IMR-90 (cell line): ENCODE measurements at regions not wholly inside any gene's neighbourhood (a gene's known extent, or its start where the extent isn't known, plus 50 kb on each side); places are given as distances from the start of the nearest gene placed in this dataset.

Source experiments
- ATAC-seq: fragments of 200-7000 bp; cut with Tn5 transposase; 2 replicates; pipeline ENCODE4 v1.9.1; 2020; ENCODE audit warnings: low read depth, mild to moderate bottlenecking, moderate library complexity
- BruUV-seq: library from RNA; stranded (reverse); fragments of 400-500 nt; replicated peaks from 2 replicates; lab custom pipeline; 2021; lab: Mats Ljungman, UMichigan
- CTCF ChIA-PET: fragments of 300-600 bp; formaldehyde crosslinking; extraction: SDS; loops from one replicate; lab custom pipeline; 2021; ENCODE audit warnings: antibody characterized with exemption; lab: Yijun Ruan, JAX
- POLR2A ChIA-PET: fragments of 300-600 bp; sonication (Branson Sonifier 250); formaldehyde crosslinking; loops from one replicate; lab custom pipeline; 2022; ENCODE audit warnings: antibody characterized with exemption; ENCODE audit not compliant: unreplicated experiment; lab: Charles Lee
- DNase-seq: peaks from one replicate; pipeline ENCODE4 v3.0.0; 2013
- H2AFZ ChIP-seq: replicated peaks from 2 replicates; pipeline ENCODE3; 2013; ENCODE audit warnings: low read length, mild to moderate bottlenecking; ENCODE audit not compliant: poor library complexity
- H2AK5ac ChIP-seq: 2 replicates; pipeline ENCODE4 v1.6.1; 2013; ENCODE audit warnings: low read depth, low read length, inconsistent platforms
- H2AK9ac ChIP-seq: replicated peaks from 2 replicates; pipeline ENCODE3; 2013; ENCODE audit warnings: mild to moderate bottlenecking, low read depth, low read length, moderate library complexity; ENCODE audit not compliant: poor library complexity
- H2BK120ac ChIP-seq: 2 replicates; pipeline ENCODE4 v1.6.1; 2013; ENCODE audit warnings: low read depth, low read length, inconsistent platforms
- H2BK15ac ChIP-seq: 3 replicates; pipeline ENCODE4 v1.6.1; 2013; ENCODE audit warnings: low read depth, low read length, inconsistent platforms
- H2BK20ac ChIP-seq: 2 replicates; pipeline ENCODE4 v1.6.1; 2013; ENCODE audit warnings: low read depth, mild to moderate bottlenecking, inconsistent platforms, low read length, moderate library complexity
- H2BK5ac ChIP-seq: 2 replicates; pipeline ENCODE4 v1.6.1; 2013; ENCODE audit warnings: mild to moderate bottlenecking, low read depth, low read length, inconsistent platforms; ENCODE audit not compliant: poor library complexity, severe bottlenecking
- H3K14ac ChIP-seq: replicated peaks from 2 replicates; pipeline ENCODE4 v1.6.1; 2013; ENCODE audit warnings: low read depth, low read length, inconsistent platforms
- H3K18ac ChIP-seq: 2 replicates; pipeline ENCODE4 v1.6.1; 2013; ENCODE audit warnings: low read depth, low read length, control low read depth
- H3K23ac ChIP-seq: 2 replicates; pipeline ENCODE4 v1.6.1; 2013; ENCODE audit warnings: low read depth, low read length, inconsistent platforms
- H3K27ac ChIP-seq: 2 replicates; pipeline ENCODE4 v1.5.1; 2013; ENCODE audit warnings: mild to moderate bottlenecking, control low read depth, low read length; ENCODE audit not compliant: insufficient read depth
- H3K27me3 ChIP-seq: 2 replicates; pipeline ENCODE4 v1.6.1; 2013; ENCODE audit warnings: low read length; ENCODE audit not compliant: control insufficient read depth, insufficient read depth
- H3K36me3 ChIP-seq: 2 replicates; pipeline ENCODE4 v1.6.1; 2013; ENCODE audit warnings: low read length, mixed read lengths; ENCODE audit not compliant: control insufficient read depth, insufficient read depth
- H3K4ac ChIP-seq: 2 replicates; pipeline ENCODE4 v1.6.1; 2013; ENCODE audit warnings: low read depth, low read length, inconsistent platforms
- H3K4me1 ChIP-seq: 2 replicates; pipeline ENCODE4 v1.6.1; 2013; ENCODE audit warnings: low read length, mixed read lengths; ENCODE audit not compliant: control insufficient read depth, insufficient read depth
- H3K4me2 ChIP-seq: 2 replicates; pipeline ENCODE4 v1.6.1; 2013; ENCODE audit warnings: low read depth, mild to moderate bottlenecking, control low read depth, low read length, moderate library complexity
- H3K4me3 ChIP-seq: 2 replicates; pipeline ENCODE4 v1.5.1; 2013; ENCODE audit warnings: low read depth, mild to moderate bottlenecking, control low read depth, low read length, moderate library complexity; ENCODE audit not compliant: insufficient read depth
- H3K56ac ChIP-seq: 2 replicates; pipeline ENCODE4 v1.6.1; 2013; ENCODE audit warnings: low read length, inconsistent platforms; ENCODE audit not compliant: insufficient read depth; ENCODE audit errors: extremely low read depth
- H3K79me1 ChIP-seq, 2 experiments: 2 replicates each; pipeline ENCODE4 v1.6.1; 2013; ENCODE audit warnings: low read length in 2 of 2, inconsistent platforms in 1 of 2, low read depth in 1 of 2
- H3K9ac ChIP-seq: 2 replicates; pipeline ENCODE4 v1.6.1; 2013; ENCODE audit warnings: low read depth, low read length, control low read depth
- H3K9me1 ChIP-seq: 2 replicates; pipeline ENCODE4 v1.6.1; 2013; ENCODE audit warnings: low read length, inconsistent platforms; ENCODE audit not compliant: insufficient read depth
- H3K9me3 ChIP-seq: 2 replicates; pipeline ENCODE4 v1.6.1; 2013; ENCODE audit warnings: low read length; ENCODE audit not compliant: control insufficient read depth, insufficient read depth
- H4K20me1 ChIP-seq: 2 replicates; pipeline ENCODE4 v1.6.1; 2013; ENCODE audit warnings: low read length, inconsistent platforms; ENCODE audit not compliant: insufficient read depth
- H4K5ac ChIP-seq: 2 replicates; pipeline ENCODE4 v1.6.1; 2013; ENCODE audit warnings: mild to moderate bottlenecking, low read depth, low read length, control low read depth
- H4K8ac ChIP-seq, 2 experiments: 2 replicates each; pipeline ENCODE4 v1.6.1; 2013; ENCODE audit warnings: low read depth in 2 of 2, low read length in 2 of 2, control low read depth in 1 of 2, inconsistent platforms in 1 of 2
- H4K91ac ChIP-seq: 2 replicates; pipeline ENCODE4 v1.6.1; 2013; ENCODE audit warnings: low read depth, low read length, inconsistent platforms; ENCODE audit not compliant: insufficient read depth
- BHLHE40 ChIP-seq: fragments of 150-350 bp; IDR thresholded peaks from 2 replicates; pipeline ENCODE4 v1.6.1; 2016; ENCODE audit warnings: mild to moderate bottlenecking, low read depth, low read length
- CHD1 ChIP-seq: IDR thresholded peaks from 2 replicates; pipeline ENCODE4 v1.6.1; 2012; ENCODE audit warnings: low read depth, low read length, improper control_type of control experiment
- CTCF ChIP-seq: conservative IDR thresholded peaks from 2 replicates; pipeline ENCODE4 v1.5.1; 2012; ENCODE audit warnings: mild to moderate bottlenecking, low read depth, low read length, improper control_type of control experiment
- ELK1 ChIP-seq: fragments of 150-350 bp; IDR thresholded peaks from 2 replicates; pipeline ENCODE4 v1.6.1; 2016; ENCODE audit warnings: low read depth, mild to moderate bottlenecking, low read length, moderate library complexity, borderline replicate concordance
- FOS ChIP-seq: fragments of 150-350 bp; IDR thresholded peaks from 2 replicates; pipeline ENCODE4 v1.6.1; 2016; ENCODE audit warnings: low read depth, low read length
- MAFK ChIP-seq: IDR thresholded peaks from 2 replicates; pipeline ENCODE4 v1.6.1; 2012; ENCODE audit warnings: low read depth, low read length, improper control_type of control experiment
- MXI1 ChIP-seq: IDR thresholded peaks from 2 replicates; pipeline ENCODE4 v1.6.1; 2012; ENCODE audit warnings: low read depth, mild to moderate bottlenecking, low read length, moderate library complexity, borderline replicate concordance
- NFE2L2 ChIP-seq: fragments of 150-350 bp; IDR thresholded peaks from 2 replicates; pipeline ENCODE4 v1.6.1; 2016; ENCODE audit warnings: low read depth, mild to moderate bottlenecking, low read length
- POLR2A ChIP-seq: IDR thresholded peaks from 2 replicates; pipeline ENCODE4 v1.6.1; 2012; ENCODE audit warnings: mild to moderate bottlenecking, low read depth, low read length
- RFX5 ChIP-seq: IDR thresholded peaks from 2 replicates; pipeline ENCODE4 v1.8.0; 2012; ENCODE audit warnings: low read depth, mild to moderate bottlenecking, low read length, moderate library complexity
- SMC3 ChIP-seq: fragments of 150-350 bp; IDR thresholded peaks from 2 replicates; pipeline ENCODE4 v1.6.1; 2016; ENCODE audit warnings: low read depth, mild to moderate bottlenecking, antibody characterized with exemption, low read length, moderate library complexity
- USF2 ChIP-seq: fragments of 150-350 bp; IDR thresholded peaks from 2 replicates; pipeline ENCODE4 v1.6.1; 2017; ENCODE audit warnings: mild to moderate bottlenecking, antibody characterized with exemption, low read length, low read depth
- WGBS, 2 experiments: methylation state at CpG; one replicate each; pipeline versions ENCODE4 v1.1.5 to v1.1.7; 2013; ENCODE audit warnings: missing lambda C conversion rate in 2 of 2; ENCODE audit not compliant: insufficient read length in 1 of 2; ENCODE audit errors: extremely low coverage in 2 of 2; 5-methylcytosine and 5-hydroxymethylcytosine counted together
- dilution Hi-C: fragments of 300-500 bp; cut with HindIII; formaldehyde crosslinking; loops from one replicate; pipeline ENCODE4 v1.14.3; 2018; ENCODE audit warnings: low sequenced_read_pairs; ENCODE audit not compliant: unreplicated experiment
- in situ Hi-C: fragments of 300-500 bp; cut with MboI; formaldehyde crosslinking; loops from 3 replicates; pipeline ENCODE4 v1.14.3; 2019; ENCODE audit warnings: low sequenced_read_pairs, inconsistent platforms, mixed read lengths
- intact Hi-C: fragments of 100-400 bp; cut with micrococcal nuclease; formaldehyde crosslinking; loops from 2 replicates; pipeline ENCODE4 v1.10.0; 2022

GRCh38 chr2:71742953-71743601, 289.7 kb downstream of the DYSF start:
- Histone ChIP-seq H2AFZ (peak overlapping the region; percentile 81), H3K18ac (no peak overlapping the region; the same call in 1 of the 2 replicates)
- no TSS peak for BruUV-seq

More at GRCh38 chr2:71742953-71743601, 289.7 kb downstream of the DYSF start:
- H2BK20ac ChIP-seq: peak overlapping the region; percentile 84
- intact Hi-C loops (no loop called here), in situ Hi-C loops (no loop called here), dilution Hi-C loops (no loop called here)
- H3K27ac ChIP-seq: peak overlapping the region; percentile 3; the same call in 1 of the 2 replicates
- no peaks in the 10 kb centered on the region for H4K20me1 ChIP-seq
- peak overlapping the region; percentile 86 for H2AK5ac ChIP-seq
- WGBS, 2 experiments: no CpG with 5 or more reads among the region's 16 CpGs
- no peak overlapping the region for H3K56ac ChIP-seq
- H4K8ac ChIP-seq: peak overlapping the region in 1 of 2 experiments; percentile 8; a peak in 1 of 4 replicates
- H3K27me3 ChIP-seq: peaks cover 6% of the 10 kb centered on the region
- peak overlapping the region; percentile 65 for H2BK120ac ChIP-seq
- peak overlapping the region; percentile 21; the same call in 1 of the 3 replicates for H2BK15ac ChIP-seq
- H3K4ac ChIP-seq: peak overlapping the region; percentile 75
- peak overlapping the region; percentile 18 for H2BK5ac ChIP-seq
- DNase-seq: peak; percentile 86
- H3K9me1 ChIP-seq: peaks cover 10% of the 10 kb centered on the region; the same call in 1 of the 2 replicates
- H2AK9ac ChIP-seq: peak overlapping the region; percentile 17
- ChIA-PET POLR2A (no interaction called here), CTCF (no interaction called here)
- H3K9ac ChIP-seq: no peak overlapping the region
- H4K91ac ChIP-seq: peak overlapping the region; percentile 57; the same call in 1 of the 2 replicates
- TF ChIP-seq RFX5 (no peak), MXI1 (no peak), FOS (peak; percentile 84), CHD1 (no peak), POLR2A (no peak), NFE2L2 (0 out of 2 replicates have a peak, but pooled peaks have one; percentile 36), BHLHE40 (peak; percentile 10; the same call in 1 of the 2 replicates), CTCF (no peak), SMC3 (no peak), ELK1 (no peak), MAFK (no peak), USF2 (no peak)
- H3K4me3 ChIP-seq: no peak overlapping the region
- no peaks in the 10 kb centered on the region for H3K36me3 ChIP-seq
- peak overlapping the region; percentile 61 for H3K14ac ChIP-seq
- ATAC-seq: peak; percentile 81
- H4K5ac ChIP-seq: no peak overlapping the region; the same call in 1 of the 2 replicates
- peaks cover 6% of the 10 kb centered on the region; the same call in 1 of the 2 replicates for H3K9me3 ChIP-seq
- H3K79me1 ChIP-seq: no peaks in the 10 kb centered on the region
- H3K4me2 ChIP-seq: no peak overlapping the region
- H3K4me1 ChIP-seq: peaks cover 12% of the 10 kb centered on the region
- no peak overlapping the region for H3K23ac ChIP-seq
